AG04450 (cell line): ENCODE measurements at regions not wholly inside any gene's neighbourhood (a gene's known extent, or its start where the extent isn't known, plus 50 kb on each side); places are given as distances from the start of the nearest gene placed in this dataset.

Experiments
- CTCF ChIA-PET: fragments of 300-600, 350-600 bp; formaldehyde crosslinking; extraction: SDS; loops from one replicate; lab custom pipeline; 2022; ENCODE audit warnings: antibody characterized with exemption, inconsistent platforms; lab: Charles Lee
- POLR2A ChIA-PET: fragments of 350-600 bp; formaldehyde crosslinking; extraction: SDS; loops from one replicate; lab custom pipeline; 2021; ENCODE audit warnings: antibody characterized with exemption, inconsistent platforms; lab: Yijun Ruan, JAX
- DNase-seq: peaks from one replicate; pipeline ENCODE4 v3.0.0-alpha.2; 2011; ENCODE audit warnings: low read depth, low spot score
- H3K27ac ChIP-seq: one replicate; pipeline ENCODE4 v1.5.1; 2012; ENCODE audit warnings: low read depth, low read length, control low read depth
- H3K27me3 ChIP-seq: one replicate; pipeline ENCODE4 v1.6.0; 2012; ENCODE audit warnings: low read length; ENCODE audit not compliant: control insufficient read depth, insufficient read depth
- H3K4me3 ChIP-seq: 2 replicates; pipeline ENCODE4 v1.5.1; 2011; ENCODE audit warnings: mild to moderate bottlenecking, low read depth, low read length, control low read depth
- H3K9me3 ChIP-seq: 2 replicates; pipeline ENCODE4 v1.5.1; 2012; ENCODE audit warnings: low read length; ENCODE audit not compliant: control insufficient read depth, insufficient read depth
- CTCF ChIP-seq: IDR thresholded peaks from 2 replicates; pipeline ENCODE4 v1.5.1; 2011; ENCODE audit warnings: low read depth, low read length, control low read depth, inconsistent platforms

DNA sequence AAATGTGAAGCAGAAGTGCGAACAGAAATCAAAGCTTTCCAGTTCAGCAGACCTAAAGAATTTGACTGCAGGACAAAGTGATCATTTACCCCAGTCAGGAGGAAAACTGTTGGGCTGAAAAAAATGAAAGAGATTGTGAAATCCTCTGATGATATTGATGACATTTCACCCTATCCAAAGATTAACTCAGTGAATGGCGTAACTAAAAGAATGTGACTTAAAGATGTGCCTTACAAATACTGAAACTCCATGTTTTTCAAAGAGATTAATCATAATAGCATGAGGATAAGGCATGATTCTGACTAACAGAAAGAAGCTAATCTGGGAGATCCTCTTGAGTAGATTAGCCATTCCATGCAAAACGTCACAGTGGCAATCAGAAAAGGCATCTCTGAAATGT is 225.6 kb downstream of the DUSP6 start:
- no peak overlapping the region for H3K27ac ChIP-seq
- POLR2A ChIA-PET, result no interaction called here
- TF ChIP-seq CTCF, result no peak
- H3K4me3 ChIP-seq, result no peak overlapping the region
- H3K9me3 ChIP-seq, result no peaks in the 10 kb centered on the region
- CTCF ChIA-PET, result interaction anchor here (0.7 kb wide), 2 partner anchors 107 to 220 kb away, joined by 3 read pairs; no protein-coding TSS in a partner anchor
- no peak for DNase-seq
- H3K27me3 ChIP-seq, result no peaks in the 10 kb centered on the region

DNA sequence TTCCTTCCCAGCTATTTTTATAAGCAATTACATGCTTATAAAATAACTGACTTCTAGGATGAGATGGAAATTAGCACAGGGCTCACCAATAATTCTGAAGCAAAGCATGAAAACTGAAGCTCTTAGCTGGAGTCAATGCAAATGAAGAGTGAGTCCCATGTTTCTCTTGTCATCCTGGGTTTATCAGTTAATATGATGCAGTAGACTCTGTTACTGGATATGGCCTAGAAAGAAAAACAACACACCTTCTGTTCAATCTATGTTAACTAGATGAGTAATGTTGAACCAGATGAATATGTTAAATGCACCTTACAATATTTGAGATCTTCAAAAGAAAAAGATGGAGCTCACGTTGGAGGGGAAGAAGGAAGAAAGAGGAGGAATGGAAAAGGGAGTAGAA is 229.4 kb downstream of the DUSP6 start:
- Histone ChIP-seq H3K27me3 (no peaks in the 10 kb centered on the region), H3K9me3 (no peaks in the 10 kb centered on the region), H3K4me3 (no peak overlapping the region), H3K27ac (no peak overlapping the region)
- no peak for TF ChIP-seq CTCF
- CTCF ChIA-PET, result no interaction called here
- DNase-seq, result no peak
- POLR2A ChIA-PET, result no interaction called here

DNA sequence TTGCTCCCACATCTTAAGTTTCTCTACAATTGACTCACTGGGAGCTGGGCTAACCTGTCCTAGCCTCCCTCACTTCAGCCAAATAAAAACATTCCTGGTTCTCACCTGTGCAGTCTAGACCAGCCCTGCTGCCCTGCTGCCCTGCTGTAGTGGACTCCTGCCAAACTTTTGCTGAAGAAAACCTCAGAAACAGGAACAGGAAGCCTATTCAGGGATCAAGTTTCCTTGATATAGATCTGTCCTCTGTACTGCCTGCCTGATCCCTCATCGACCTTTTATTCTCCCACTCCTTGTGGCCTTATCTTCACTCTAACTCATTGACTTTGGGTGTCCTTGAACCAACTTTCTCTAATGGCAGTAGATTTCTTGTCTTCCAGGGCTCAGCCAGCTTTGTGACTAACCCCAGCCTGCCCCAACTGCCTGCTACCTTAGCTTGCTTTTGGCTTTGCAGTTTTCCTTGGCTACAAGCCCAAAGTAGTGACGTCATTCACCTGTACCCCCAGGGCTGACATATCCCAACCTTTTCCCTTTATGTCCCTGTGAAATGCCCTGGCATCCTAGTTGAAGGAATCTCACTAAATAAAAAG is 234.8 kb downstream of the DUSP6 start:
- CTCF ChIA-PET, result no interaction called here
- no peak overlapping the region for H3K27ac ChIP-seq
- POLR2A ChIA-PET, result no interaction called here
- H3K4me3 ChIP-seq, result no peak overlapping the region
- no peaks in the 10 kb centered on the region for H3K9me3 ChIP-seq
- no peaks in the 10 kb centered on the region for H3K27me3 ChIP-seq
- no peak for TF ChIP-seq CTCF
- DNase-seq, result no peak

DNA sequence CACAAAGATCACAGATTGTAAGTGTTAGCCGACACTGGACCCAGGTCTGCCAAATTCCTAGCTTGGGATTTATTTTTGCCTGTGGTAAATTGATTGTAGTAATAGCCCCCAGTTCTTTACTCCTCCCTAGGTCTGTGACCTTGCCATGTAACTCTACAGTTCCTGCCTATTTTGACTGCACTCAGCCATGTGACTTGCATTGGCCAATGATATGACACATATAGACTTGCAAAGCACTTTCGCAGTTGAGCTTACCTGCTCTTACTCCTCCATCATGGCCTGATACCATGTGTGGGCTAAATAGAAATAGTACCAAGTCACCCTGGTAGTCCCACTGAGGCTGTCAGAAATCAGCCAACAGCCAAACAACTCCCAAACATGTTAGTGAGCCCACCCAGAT is 240.3 kb downstream of the DUSP6 start:
- H3K4me3 ChIP-seq, result no peak overlapping the region
- no peak overlapping the region for H3K27ac ChIP-seq
- DNase-seq, result no peak
- TF ChIP-seq CTCF, result no peak
- ChIA-PET POLR2A (no interaction called here), CTCF (no interaction called here)
- H3K27me3 ChIP-seq, result no peaks in the 10 kb centered on the region
- H3K9me3 ChIP-seq, result no peaks in the 10 kb centered on the region

GRCh38 chr12:89108265-89108664 is 244.0 kb downstream of the DUSP6 start:
- Histone ChIP-seq H3K27me3 (no peaks in the 10 kb centered on the region), H3K27ac (no peak overlapping the region), H3K4me3 (no peak overlapping the region), H3K9me3 (no peaks in the 10 kb centered on the region)
- ChIA-PET CTCF (no interaction called here), POLR2A (no interaction called here)
- DNase-seq, result no peak
- no peak for TF ChIP-seq CTCF
